ENCODE measurements at regions not wholly inside any gene's neighbourhood (a gene's known extent, or its start where the extent isn't known, plus 50 kb on each side); places are given as distances from the start of the nearest gene placed in this dataset.

DNA sequence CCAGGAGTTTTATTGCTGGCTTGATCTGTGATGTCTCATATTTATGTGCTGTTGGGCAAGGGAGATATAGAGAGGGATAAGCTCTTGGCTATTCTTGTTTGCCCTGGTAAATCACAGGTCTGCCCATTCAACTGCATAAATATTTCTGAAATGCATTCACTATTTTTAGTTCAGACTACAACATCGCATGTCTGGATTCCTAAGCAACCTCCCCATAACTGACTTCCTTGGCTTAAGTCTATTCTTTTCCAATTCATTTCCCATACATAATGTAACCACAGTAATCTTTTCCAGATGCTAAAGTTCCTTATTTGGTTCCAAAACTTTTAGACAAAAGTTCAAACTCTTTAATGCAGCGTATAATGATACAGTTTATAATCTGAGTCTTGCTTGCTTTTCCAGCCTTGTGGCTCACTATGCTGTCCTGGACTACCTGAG is 321.4 kb upstream of the ACTBL2 start:
- TF ChIP-seq, protein P1, sequence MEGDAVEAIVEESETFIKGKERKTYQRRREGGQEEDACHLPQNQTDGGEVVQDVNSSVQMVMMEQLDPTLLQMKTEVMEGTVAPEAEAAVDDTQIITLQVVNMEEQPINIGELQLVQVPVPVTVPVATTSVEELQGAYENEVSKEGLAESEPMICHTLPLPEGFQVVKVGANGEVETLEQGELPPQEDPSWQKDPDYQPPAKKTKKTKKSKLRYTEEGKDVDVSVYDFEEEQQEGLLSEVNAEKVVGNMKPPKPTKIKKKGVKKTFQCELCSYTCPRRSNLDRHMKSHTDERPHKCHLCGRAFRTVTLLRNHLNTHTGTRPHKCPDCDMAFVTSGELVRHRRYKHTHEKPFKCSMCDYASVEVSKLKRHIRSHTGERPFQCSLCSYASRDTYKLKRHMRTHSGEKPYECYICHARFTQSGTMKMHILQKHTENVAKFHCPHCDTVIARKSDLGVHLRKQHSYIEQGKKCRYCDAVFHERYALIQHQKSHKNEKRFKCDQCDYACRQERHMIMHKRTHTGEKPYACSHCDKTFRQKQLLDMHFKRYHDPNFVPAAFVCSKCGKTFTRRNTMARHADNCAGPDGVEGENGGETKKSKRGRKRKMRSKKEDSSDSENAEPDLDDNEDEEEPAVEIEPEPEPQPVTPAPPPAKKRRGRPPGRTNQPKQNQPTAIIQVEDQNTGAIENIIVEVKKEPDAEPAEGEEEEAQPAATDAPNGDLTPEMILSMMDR (IDR thresholded peaks at IDR 0.05; ENCODE audit: borderline replicate concordance, extremely low read depth, low read length, poor library complexity, severe bottlenecking) = no peak
- no peak for TF ChIP-seq EZH2 (IDR thresholded peaks at IDR 0.05; ENCODE audit: borderline replicate concordance, low read depth, low read length, severe bottlenecking)
- DNase-seq = no peak
- no peak overlapping the region for H3K9ac ChIP-seq (ENCODE audit: low read depth, low read length)

DNA sequence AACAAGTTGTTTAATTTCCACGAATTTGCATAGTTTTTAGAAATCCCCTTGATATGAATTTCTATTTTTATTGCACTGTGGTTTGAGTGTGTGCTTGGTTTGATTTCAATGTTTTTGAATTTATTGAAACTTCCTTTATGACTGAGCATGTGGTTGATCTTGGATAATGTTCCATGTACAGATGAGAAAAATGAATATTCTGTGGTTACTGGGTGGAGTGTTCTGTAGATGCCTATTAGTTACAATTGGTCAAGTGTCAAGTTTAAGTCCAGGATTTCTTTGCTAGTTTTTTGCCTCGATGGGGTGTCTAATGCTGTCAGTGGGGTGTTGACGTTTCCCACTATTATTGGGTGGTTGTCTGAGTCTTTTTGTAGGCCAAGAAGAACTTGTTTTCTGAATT is 319.5 kb upstream of the ACTBL2 start:
- Histone ChIP-seq H3K36me3 (ENCODE audit: insufficient read depth, low read length) (no peaks in the 10 kb centered on the region), H3K27me3 (ENCODE audit: insufficient read depth, low read length, poor library complexity) (peaks cover 7% of the 10 kb centered on the region), H3K4me2 (ENCODE audit: insufficient read depth, low read length) (no peak overlapping the region), H3K9ac (ENCODE audit: low read depth, low read length) (no peak overlapping the region), H3K9me3 (ENCODE audit: insufficient read depth, low read length, severe bottlenecking) (no peaks in the 10 kb centered on the region), H3K27ac (ENCODE audit: low read length) (no peak overlapping the region), H3K4me1 (ENCODE audit: insufficient read depth, low read length) (no peaks in the 10 kb centered on the region), H3K4me3 (ENCODE audit: low read depth in 1 of 2, low read length in 2 of 2) (no peak overlapping the region), H3K79me2 (ENCODE audit: insufficient read depth, low read length) (no peaks in the 10 kb centered on the region), H4K20me1 (ENCODE audit: insufficient read depth, low read length) (no peaks in the 10 kb centered on the region), H2AFZ (ENCODE audit: low read depth, low read length) (no peak overlapping the region)
- ATAC-seq (ENCODE audit: insufficient read depth, low read depth) (no peak), DNase-seq (no peak)
- no peak for TF ChIP-seq EZH2 (IDR thresholded peaks at IDR 0.05; ENCODE audit: borderline replicate concordance, low read depth, low read length, severe bottlenecking)
- TF ChIP-seq, protein P1 (IDR thresholded peaks at IDR 0.05; ENCODE audit: borderline replicate concordance, extremely low read depth, low read length, poor library complexity, severe bottlenecking) = no peak

More for the DNA sequence above, 321.4 kb upstream of the ACTBL2 start:
- no peak overlapping the region for H3K4me3 ChIP-seq (ENCODE audit: low read depth in 1 of 2, low read length in 2 of 2)
- no peaks in the 10 kb centered on the region for H3K79me2 ChIP-seq (ENCODE audit: insufficient read depth, low read length)
- no peak overlapping the region for H3K27ac ChIP-seq (ENCODE audit: low read length)
- no peak overlapping the region for H2AFZ ChIP-seq (ENCODE audit: low read depth, low read length)
- no peaks in the 10 kb centered on the region for H3K4me1 ChIP-seq (ENCODE audit: insufficient read depth, low read length)
- H3K36me3 ChIP-seq (ENCODE audit: insufficient read depth, low read length) = no peaks in the 10 kb centered on the region
- H4K20me1 ChIP-seq (ENCODE audit: insufficient read depth, low read length) = no peaks in the 10 kb centered on the region
- no peaks in the 10 kb centered on the region for H3K9me3 ChIP-seq (ENCODE audit: insufficient read depth, low read length, severe bottlenecking)
- peaks cover 7% of the 10 kb centered on the region for H3K27me3 ChIP-seq (ENCODE audit: insufficient read depth, low read length, poor library complexity)
- H3K4me2 ChIP-seq (ENCODE audit: insufficient read depth, low read length) = no peak overlapping the region
- no peak for ATAC-seq (ENCODE audit: insufficient read depth, low read depth)

DNA sequence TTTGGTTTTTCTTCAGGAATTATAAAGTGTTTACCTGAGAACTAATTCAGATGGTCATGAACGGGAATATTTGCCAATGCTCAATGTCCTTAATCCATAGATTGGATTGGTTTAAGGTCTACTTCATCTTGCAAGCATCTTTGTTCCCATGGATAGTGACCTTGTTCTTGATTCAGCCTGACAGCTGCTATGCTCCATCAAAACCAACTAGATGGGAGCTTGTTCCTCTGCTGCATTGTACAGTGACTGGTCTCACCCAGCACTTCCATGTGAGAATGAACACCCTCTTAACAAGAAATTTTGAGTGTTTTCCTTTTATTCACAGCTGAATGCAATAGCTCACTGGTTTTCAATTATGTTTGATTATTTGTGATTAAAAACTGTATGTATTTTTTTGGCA is 312.6 kb upstream of the ACTBL2 start:
- H3K9me3 ChIP-seq (ENCODE audit: insufficient read depth, low read length, severe bottlenecking) = no peaks in the 10 kb centered on the region
- no peak overlapping the region for H3K27ac ChIP-seq (ENCODE audit: low read length)
- H3K27me3 ChIP-seq (ENCODE audit: insufficient read depth, low read length, poor library complexity) = peaks cover 2% of the 10 kb centered on the region
- H4K20me1 ChIP-seq (ENCODE audit: insufficient read depth, low read length) = no peaks in the 10 kb centered on the region
- ATAC-seq (ENCODE audit: insufficient read depth, low read depth) = no peak
- no peaks in the 10 kb centered on the region for H3K36me3 ChIP-seq (ENCODE audit: insufficient read depth, low read length)
- H3K4me3 ChIP-seq (ENCODE audit: low read depth in 1 of 2, low read length in 2 of 2) = no peak overlapping the region
- TF ChIP-seq, protein P1 (IDR thresholded peaks at IDR 0.05; ENCODE audit: borderline replicate concordance, extremely low read depth, low read length, poor library complexity, severe bottlenecking) = no peak
- TF ChIP-seq EZH2 (IDR thresholded peaks at IDR 0.05; ENCODE audit: borderline replicate concordance, low read depth, low read length, severe bottlenecking) = no peak
- no peak for DNase-seq
- no peaks in the 10 kb centered on the region for H3K4me1 ChIP-seq (ENCODE audit: insufficient read depth, low read length)
- H2AFZ ChIP-seq (ENCODE audit: low read depth, low read length) = no peak overlapping the region
- no peaks in the 10 kb centered on the region for H3K79me2 ChIP-seq (ENCODE audit: insufficient read depth, low read length)
- H3K9ac ChIP-seq (ENCODE audit: low read depth, low read length) = no peak overlapping the region
- H3K4me2 ChIP-seq (ENCODE audit: insufficient read depth, low read length) = no peak overlapping the region

DNA sequence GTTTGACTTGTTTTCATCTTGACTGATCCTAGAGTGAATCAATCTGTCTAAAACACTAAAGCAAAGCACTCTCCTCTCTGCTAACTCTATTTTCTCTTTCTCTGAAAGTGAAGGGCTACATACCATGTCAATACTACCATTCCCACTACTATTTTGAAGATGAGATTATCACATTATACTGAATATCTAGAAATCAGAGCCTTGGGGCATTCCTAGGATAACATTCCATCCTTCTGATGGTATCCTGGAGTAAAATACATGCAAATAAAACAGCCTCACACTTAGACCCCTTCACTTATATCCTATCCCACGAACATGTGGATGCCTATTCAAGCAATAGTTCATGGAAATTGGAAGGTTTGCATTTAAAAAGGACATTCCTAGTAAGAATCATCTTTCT is 309.3 kb upstream of the ACTBL2 start:
- TF ChIP-seq, protein P1 (IDR thresholded peaks at IDR 0.05; ENCODE audit: borderline replicate concordance, extremely low read depth, low read length, poor library complexity, severe bottlenecking) = no peak
- TF ChIP-seq EZH2 (IDR thresholded peaks at IDR 0.05; ENCODE audit: borderline replicate concordance, low read depth, low read length, severe bottlenecking) = no peak
- H3K79me2 ChIP-seq (ENCODE audit: insufficient read depth, low read length) = no peaks in the 10 kb centered on the region
- ATAC-seq (ENCODE audit: insufficient read depth, low read depth) (no peak), DNase-seq (no peak)
- H3K4me3 ChIP-seq (ENCODE audit: low read depth in 1 of 2, low read length in 2 of 2) = no peak overlapping the region
- H3K9me3 ChIP-seq (ENCODE audit: insufficient read depth, low read length, severe bottlenecking) = no peaks in the 10 kb centered on the region
- H3K27me3 ChIP-seq (ENCODE audit: insufficient read depth, low read length, poor library complexity) = peaks cover 4% of the 10 kb centered on the region
- no peak overlapping the region for H3K4me2 ChIP-seq (ENCODE audit: insufficient read depth, low read length)
- H3K4me1 ChIP-seq (ENCODE audit: insufficient read depth, low read length) = no peaks in the 10 kb centered on the region
- no peak overlapping the region for H2AFZ ChIP-seq (ENCODE audit: low read depth, low read length)
- no peaks in the 10 kb centered on the region for H4K20me1 ChIP-seq (ENCODE audit: insufficient read depth, low read length)
- H3K9ac ChIP-seq (ENCODE audit: low read depth, low read length) = no peak overlapping the region
- no peak overlapping the region for H3K27ac ChIP-seq (ENCODE audit: low read length)
- H3K36me3 ChIP-seq (ENCODE audit: insufficient read depth, low read length) = no peaks in the 10 kb centered on the region
